DOHH2 (cell line): ENCODE measurements at regions not wholly inside any gene's neighbourhood (a gene's known extent, or its start where the extent isn't known, plus 50 kb on each side); places are given as distances from the start of the nearest gene placed in this dataset.
A peak's percentile ranks its signal among the peaks of the same experiment; 100 is the strongest.

Experiments used
- H3F3A ChIP-seq: fragments of 200-600 bp; sonication (generic), shearing (Covaris generic); 2 replicates; pipeline ENCODE4 v1.6.0; 2016; ENCODE audit warnings: antibody characterized with exemption, mild to moderate bottlenecking; ENCODE audit not compliant: control insufficient read depth, insufficient read depth
- H3K27ac ChIP-seq: fragments of 200-600 bp; sonication (generic); 2 replicates; pipeline ENCODE4 v1.5.1; 2014; ENCODE audit warnings: low read depth, mild to moderate bottlenecking, low read length, moderate library complexity
- H3K27me3 ChIP-seq: fragments of 200-600 bp; sonication (generic); 2 replicates; pipeline ENCODE4 v1.6.1; 2014; ENCODE audit warnings: mild to moderate bottlenecking, low read length, mixed read lengths; ENCODE audit not compliant: control insufficient read depth
- H3K36me3 ChIP-seq: fragments of 200-600 bp; sonication (generic); 2 replicates; pipeline ENCODE4 v1.6.1; 2014; ENCODE audit warnings: mild to moderate bottlenecking, low read length, moderate library complexity, mixed read lengths; ENCODE audit not compliant: control insufficient read depth
- H3K4me1 ChIP-seq: fragments of 200-600 bp; sonication (generic); 2 replicates; pipeline ENCODE4 v1.6.1; 2014; ENCODE audit warnings: mild to moderate bottlenecking, low read length, mixed read lengths; ENCODE audit not compliant: control insufficient read depth
- H3K4me2 ChIP-seq: fragments of 200-600 bp; sonication (generic); 2 replicates; pipeline ENCODE4 v1.6.0; 2014; ENCODE audit warnings: mild to moderate bottlenecking, low read length, moderate library complexity
- H3K4me3 ChIP-seq: fragments of 200-600 bp; sonication (generic); 2 replicates; pipeline ENCODE4 v1.5.1; 2014; ENCODE audit warnings: mild to moderate bottlenecking, low read length, mixed read lengths
- H3K79me2 ChIP-seq: fragments of 200-600 bp; sonication (generic); 2 replicates; pipeline ENCODE4 v1.6.1; 2014; ENCODE audit warnings: mild to moderate bottlenecking, low read length, mixed read lengths; ENCODE audit not compliant: control insufficient read depth
- H3K9me2 ChIP-seq: fragments of 200-600 bp; sonication (generic); replicated peaks from 2 replicates; pipeline ENCODE4 v1.6.1; 2014; ENCODE audit warnings: mild to moderate bottlenecking, low read length, mixed read lengths; ENCODE audit not compliant: control insufficient read depth
- H3K9me3 ChIP-seq: fragments of 200-600 bp; sonication (generic); 2 replicates; pipeline ENCODE4 v1.6.1; 2014; ENCODE audit warnings: antibody characterized with exemption, low read length, mixed read lengths; ENCODE audit not compliant: control insufficient read depth, insufficient read depth
- H4K20me1 ChIP-seq: fragments of 200-600 bp; sonication (generic); 2 replicates; pipeline ENCODE4 v1.6.0; 2014; ENCODE audit warnings: low read depth, mild to moderate bottlenecking, antibody characterized with exemption, low read length, moderate library complexity; ENCODE audit not compliant: control insufficient read depth, insufficient read depth
- CTCF ChIP-seq: fragments of 200-600 bp; sonication (generic); IDR thresholded peaks from one replicate; pipeline ENCODE4 v1.5.1; 2014; ENCODE audit warnings: antibody characterized with exemption, mild to moderate bottlenecking, low read depth, low read length; ENCODE audit not compliant: poor library complexity, severe bottlenecking
- EZH2phosphoT487 ChIP-seq: fragments of 200-600 bp; sonication (generic); IDR thresholded peaks from 2 replicates; pipeline ENCODE4 v1.6.1; 2017; ENCODE audit warnings: borderline replicate concordance, mild to moderate bottlenecking, antibody characterized with exemption, low read length, moderate library complexity, mixed read lengths

GRCh38 chr15:77540312-77541060 is 92.2 kb downstream of the LINGO1 start:
- peaks cover 51% of the 10 kb centered on the region for H3K4me1 ChIP-seq
- H3K27me3 ChIP-seq, result peaks cover 2% of the 10 kb centered on the region
- no peak overlapping the region for H3K4me2 ChIP-seq
- peaks cover 6% of the 10 kb centered on the region; the same call in 1 of the 2 replicates for H3F3A ChIP-seq
- TF ChIP-seq CTCF, result no peak
- TF ChIP-seq EZH2phosphoT487, result no peak
- H3K9me3 ChIP-seq, result no peaks in the 10 kb centered on the region
- no peak overlapping the region for H3K27ac ChIP-seq
- no peak overlapping the region for H3K4me3 ChIP-seq
- H3K79me2 ChIP-seq, result no peaks in the 10 kb centered on the region
- H3K36me3 ChIP-seq, result no peaks in the 10 kb centered on the region
- H4K20me1 ChIP-seq, result no peaks in the 10 kb centered on the region
- H3K9me2 ChIP-seq, result no peaks in the 10 kb centered on the region

GRCh38 chr15:77538793-77539497 is 93.8 kb downstream of the LINGO1 start:
- H3K36me3 ChIP-seq, result no peaks in the 10 kb centered on the region
- H3K27me3 ChIP-seq, result peaks cover 3% of the 10 kb centered on the region; the same call in 1 of the 2 replicates
- no peaks in the 10 kb centered on the region for H3K79me2 ChIP-seq
- H3K9me3 ChIP-seq, result no peaks in the 10 kb centered on the region
- peaks cover 54% of the 10 kb centered on the region for H3K4me1 ChIP-seq
- H4K20me1 ChIP-seq, result no peaks in the 10 kb centered on the region
- TF ChIP-seq CTCF, result no peak
- TF ChIP-seq EZH2phosphoT487, result no peak
- H3K4me2 ChIP-seq, result peak overlapping the region; percentile 72
- H3K4me3 ChIP-seq, result no peak overlapping the region
- no peaks in the 10 kb centered on the region for H3K9me2 ChIP-seq
- H3K27ac ChIP-seq, result no peak overlapping the region
- peaks cover 6% of the 10 kb centered on the region; the same call in 1 of the 2 replicates for H3F3A ChIP-seq

- H3K27ac ChIP-seq, result peak overlapping the region; percentile 43
- peak overlapping the region; percentile 72 for H3K4me2 ChIP-seq
- H3K9me2 ChIP-seq, result no peaks in the 10 kb centered on the region
- H3K79me2 ChIP-seq, result no peaks in the 10 kb centered on the region
- TF ChIP-seq EZH2phosphoT487 (no peak), CTCF (no peak)
- no peaks in the 10 kb centered on the region for H3K9me3 ChIP-seq
- H4K20me1 ChIP-seq, result no peaks in the 10 kb centered on the region
- peak overlapping the region; percentile 57 for H3K4me3 ChIP-seq
- H3K4me1 ChIP-seq, result peaks cover 49% of the 10 kb centered on the region
- peaks cover 6% of the 10 kb centered on the region; the same call in 1 of the 2 replicates for H3F3A ChIP-seq
- peaks cover 10% of the 10 kb centered on the region; the same call in 1 of the 2 replicates for H3K27me3 ChIP-seq
- H3K36me3 ChIP-seq, result no peaks in the 10 kb centered on the region
Observed at GRCh38 chr15:77538027-77538451, 94.7 kb downstream of the LINGO1 start.
